ENCODE measurements at regions not wholly inside any gene's neighbourhood (a gene's known extent, or its start where the extent isn't known, plus 50 kb on each side); places are given as distances from the start of the nearest gene placed in this dataset.

DNA sequence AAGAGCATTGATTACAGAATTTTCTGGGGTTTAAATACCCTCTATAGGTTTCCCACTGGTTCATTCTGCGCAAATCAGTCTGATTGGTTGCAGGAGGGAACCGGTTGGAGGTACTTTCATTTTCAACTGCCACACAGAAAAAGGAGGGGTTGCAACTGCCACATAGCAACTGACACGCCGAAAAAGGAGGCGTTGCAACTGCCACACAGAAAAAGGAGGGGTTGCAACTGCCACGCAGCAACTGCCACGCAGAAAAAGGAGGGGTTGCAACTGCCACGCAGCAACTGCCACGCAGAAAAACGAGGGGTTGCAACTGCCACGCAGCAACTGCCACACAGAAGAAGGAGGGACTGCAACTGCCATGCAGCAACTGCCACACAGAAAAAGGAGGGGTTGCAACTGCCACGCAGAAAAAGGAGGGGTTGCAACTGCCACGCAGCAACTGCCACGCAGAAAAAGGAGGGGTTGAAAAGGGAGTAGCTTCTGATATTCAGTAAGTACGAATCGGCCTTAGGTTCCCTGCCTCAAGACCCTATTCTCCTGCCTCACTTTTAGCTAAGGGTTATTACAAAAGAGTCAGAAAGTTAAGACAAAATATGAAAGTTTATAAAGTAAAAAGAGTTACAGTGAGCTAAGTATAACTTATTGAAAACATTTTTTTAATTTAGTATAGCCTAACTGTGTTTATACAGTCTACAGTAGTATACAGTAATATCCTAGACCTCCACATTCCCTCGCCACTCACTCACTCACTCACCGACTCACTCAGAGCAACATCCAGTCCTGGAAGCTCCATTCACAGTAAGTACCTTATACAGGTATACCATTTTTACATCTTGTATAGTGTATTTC lies 431.8 kb downstream of the KCTD8 start:
- Histone ChIP-seq H3K4me3 (ENCODE audit: low read length) (no peak overlapping the region), H3K4me1 (ENCODE audit: control insufficient read depth, insufficient read depth, low read length) (no peaks in the 10 kb centered on the region), H3K27ac (ENCODE audit: low read depth, low read length) (no peak overlapping the region), H3K9me3 (ENCODE audit: control insufficient read depth, low read length) (no peaks in the 10 kb centered on the region), H3K27me3 (ENCODE audit: control insufficient read depth, insufficient read depth, low read length, poor library complexity, severe bottlenecking) (no peaks in the 10 kb centered on the region), H3K9ac (ENCODE audit: extremely low read depth, low read length, poor library complexity, severe bottlenecking) (no peak overlapping the region), H3K36me3 (ENCODE audit: control insufficient read depth, insufficient read depth, low read length) (no peaks in the 10 kb centered on the region)
- Mint-ChIP-seq H3K4me1 (no peaks in the 10 kb centered on the region), H3K27me3 (ENCODE audit: insufficient read depth) (no peaks in the 10 kb centered on the region), H3K4me3 (no peak overlapping the region), H3K36me3 (ENCODE audit: low read depth) (no peaks in the 10 kb centered on the region), H3K9me3 (no peaks in the 10 kb centered on the region), H3K27ac (no peak overlapping the region)
- TF ChIP-seq, protein P1, sequence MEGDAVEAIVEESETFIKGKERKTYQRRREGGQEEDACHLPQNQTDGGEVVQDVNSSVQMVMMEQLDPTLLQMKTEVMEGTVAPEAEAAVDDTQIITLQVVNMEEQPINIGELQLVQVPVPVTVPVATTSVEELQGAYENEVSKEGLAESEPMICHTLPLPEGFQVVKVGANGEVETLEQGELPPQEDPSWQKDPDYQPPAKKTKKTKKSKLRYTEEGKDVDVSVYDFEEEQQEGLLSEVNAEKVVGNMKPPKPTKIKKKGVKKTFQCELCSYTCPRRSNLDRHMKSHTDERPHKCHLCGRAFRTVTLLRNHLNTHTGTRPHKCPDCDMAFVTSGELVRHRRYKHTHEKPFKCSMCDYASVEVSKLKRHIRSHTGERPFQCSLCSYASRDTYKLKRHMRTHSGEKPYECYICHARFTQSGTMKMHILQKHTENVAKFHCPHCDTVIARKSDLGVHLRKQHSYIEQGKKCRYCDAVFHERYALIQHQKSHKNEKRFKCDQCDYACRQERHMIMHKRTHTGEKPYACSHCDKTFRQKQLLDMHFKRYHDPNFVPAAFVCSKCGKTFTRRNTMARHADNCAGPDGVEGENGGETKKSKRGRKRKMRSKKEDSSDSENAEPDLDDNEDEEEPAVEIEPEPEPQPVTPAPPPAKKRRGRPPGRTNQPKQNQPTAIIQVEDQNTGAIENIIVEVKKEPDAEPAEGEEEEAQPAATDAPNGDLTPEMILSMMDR (conservative IDR thresholded peaks at IDR 0.05) = no peak
- WGBS, 2 experiments (ENCODE audit: insufficient coverage in 1 of 2, insufficient read length in 1 of 2) = 94 to 95% methylated on average over 10 to 18 of the region's 18 CpGs
- DNase-seq = no peak

- H3K4me3 Mint-ChIP-seq = no peak overlapping the region
- Histone ChIP-seq H3K27ac (ENCODE audit: low read depth, low read length) (no peak overlapping the region), H3K4me1 (ENCODE audit: control insufficient read depth, insufficient read depth, low read length) (no peaks in the 10 kb centered on the region), H3K36me3 (ENCODE audit: control insufficient read depth, insufficient read depth, low read length) (no peaks in the 10 kb centered on the region), H3K27me3 (ENCODE audit: control insufficient read depth, insufficient read depth, low read length, poor library complexity, severe bottlenecking) (no peaks in the 10 kb centered on the region), H3K9me3 (ENCODE audit: control insufficient read depth, low read length) (no peaks in the 10 kb centered on the region), H3K4me3 (ENCODE audit: low read length) (no peak overlapping the region), H3K9ac (ENCODE audit: extremely low read depth, low read length, poor library complexity, severe bottlenecking) (no peak overlapping the region)
- H3K27ac Mint-ChIP-seq = no peak overlapping the region
- H3K9me3 Mint-ChIP-seq = no peaks in the 10 kb centered on the region
- 98 to 100% methylated on average over 2 to 3 of the region's 3 CpGs for WGBS, 2 experiments (ENCODE audit: insufficient coverage in 1 of 2, insufficient read length in 1 of 2)
- no peak for DNase-seq
- TF ChIP-seq, protein P1 (conservative IDR thresholded peaks at IDR 0.05) = no peak
- no peaks in the 10 kb centered on the region for H3K36me3 Mint-ChIP-seq (ENCODE audit: low read depth)
- no peaks in the 10 kb centered on the region for H3K27me3 Mint-ChIP-seq (ENCODE audit: insufficient read depth)
- no peaks in the 10 kb centered on the region for H3K4me1 Mint-ChIP-seq
These were observed 431.2 kb downstream of the KCTD8 start for GRCh38 chr4:44017422-44017739.

DNA sequence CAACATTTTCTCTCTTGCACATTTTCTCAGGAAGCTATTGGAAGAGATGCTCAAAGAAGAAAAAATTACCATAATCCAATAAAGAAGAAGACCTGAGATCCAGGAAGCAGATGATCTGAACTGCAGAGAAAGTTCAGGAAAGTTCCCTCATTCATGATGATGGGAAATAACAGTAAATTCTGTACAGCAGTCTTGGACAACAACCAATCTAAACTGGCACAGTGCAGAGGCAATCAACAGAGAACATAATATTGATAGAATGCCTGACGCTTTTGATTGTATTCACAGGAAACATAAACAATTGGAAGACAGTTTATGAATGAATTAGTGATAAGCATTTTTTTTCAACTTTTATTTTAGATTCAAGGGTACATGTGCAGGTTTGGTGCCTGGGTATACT lies 428.9 kb downstream of the KCTD8 start:
- Mint-ChIP-seq H3K36me3 (ENCODE audit: low read depth) (no peaks in the 10 kb centered on the region), H3K4me1 (no peaks in the 10 kb centered on the region), H3K9me3 (no peaks in the 10 kb centered on the region), H3K27me3 (ENCODE audit: insufficient read depth) (no peaks in the 10 kb centered on the region), H3K27ac (no peak overlapping the region), H3K4me3 (no peak overlapping the region)
- H3K27ac ChIP-seq (ENCODE audit: low read depth, low read length) = no peak overlapping the region
- no peaks in the 10 kb centered on the region for H3K9me3 ChIP-seq (ENCODE audit: control insufficient read depth, low read length)
- H3K27me3 ChIP-seq (ENCODE audit: control insufficient read depth, insufficient read depth, low read length, poor library complexity, severe bottlenecking) = no peaks in the 10 kb centered on the region
- no peak for DNase-seq
- TF ChIP-seq, protein P1 (conservative IDR thresholded peaks at IDR 0.05) = no peak
- H3K36me3 ChIP-seq (ENCODE audit: control insufficient read depth, insufficient read depth, low read length) = no peaks in the 10 kb centered on the region
- H3K4me1 ChIP-seq (ENCODE audit: control insufficient read depth, insufficient read depth, low read length) = no peaks in the 10 kb centered on the region
- H3K4me3 ChIP-seq (ENCODE audit: low read length) = no peak overlapping the region
- 80 to 94% methylated on average over 1 of the region's 1 CpG for WGBS, 2 experiments (ENCODE audit: insufficient coverage in 1 of 2, insufficient read length in 1 of 2)
- H3K9ac ChIP-seq (ENCODE audit: extremely low read depth, low read length, poor library complexity, severe bottlenecking) = no peak overlapping the region

All from endodermal cell (in vitro differentiated cells).